ENCODE measurements at regions not wholly inside any gene's neighbourhood (a gene's known extent, or its start where the extent isn't known, plus 50 kb on each side); places are given as distances from the start of the nearest gene placed in this dataset.

GRCh38 chr21:28508126-28508525, 484.6 kb downstream of the LTN1 start:
- ATAC-seq (ENCODE audit: insufficient read depth, low FRiP score) (no peak), DNase-seq (peak in 2 of 3 donors; percentile 59 to 61)
- no peak for TF ChIP-seq CTCF (IDR thresholded peaks at IDR 0.05; ENCODE audit: control extremely low read depth, extremely low read depth)
- Histone ChIP-seq H3K36me3 (ENCODE audit: control insufficient read depth in 4 of 4, insufficient read depth in 4 of 4, low read length in 4 of 4) (no peaks in the 10 kb centered on the region), H3K4me1 (ENCODE audit: control insufficient read depth in 5 of 5, insufficient read depth in 5 of 5, low read length in 5 of 5) (peaks cover 1 to 17% (median 7%) of the 10 kb centered on the region in 5 donors), H3K27me3 (ENCODE audit: control insufficient read depth in 3 of 3, insufficient read depth in 3 of 3, low read length in 2 of 3) (no peaks in the 10 kb centered on the region), H3K9ac (ENCODE audit: insufficient read depth in 1 of 2, low read length in 2 of 2) (no peak overlapping the region), H3K4me3 (no peak overlapping the region), H3K9me3 (ENCODE audit: control insufficient read depth in 4 of 4, insufficient read depth in 3 of 4, low read length in 3 of 4) (peaks cover 0 to 10% (median 4%) of the 10 kb centered on the region in 4 donors), H3K27ac (ENCODE audit: low read depth in 1 of 2, low read length in 1 of 2) (no peak overlapping the region)

- no peak for TF ChIP-seq CTCF (IDR thresholded peaks at IDR 0.05; ENCODE audit: control extremely low read depth, extremely low read depth)
- Histone ChIP-seq H3K36me3 (ENCODE audit: control insufficient read depth in 4 of 4, insufficient read depth in 4 of 4, low read length in 4 of 4) (no peaks in the 10 kb centered on the region), H3K9ac (ENCODE audit: insufficient read depth in 1 of 2, low read length in 2 of 2) (no peak overlapping the region), H3K9me3 (ENCODE audit: control insufficient read depth in 4 of 4, insufficient read depth in 3 of 4, low read length in 3 of 4) (no peaks in the 10 kb centered on the region), H3K27me3 (ENCODE audit: control insufficient read depth in 3 of 3, insufficient read depth in 3 of 3, low read length in 2 of 3) (no peaks in the 10 kb centered on the region), H3K4me1 (ENCODE audit: control insufficient read depth in 5 of 5, insufficient read depth in 5 of 5, low read length in 5 of 5) (no peaks in the 10 kb centered on the region), H3K27ac (ENCODE audit: low read depth in 1 of 2, low read length in 1 of 2) (no peak overlapping the region), H3K4me3 (no peak overlapping the region)
- no peak for DNase-seq
- ATAC-seq (ENCODE audit: insufficient read depth, low FRiP score): no peak
Measured at GRCh38 chr21:28496517-28496916, 496.2 kb downstream of the LTN1 start.

GRCh38 chr21:28492127-28492526, 500.6 kb downstream of the LTN1 start:
- no peak for TF ChIP-seq CTCF (IDR thresholded peaks at IDR 0.05; ENCODE audit: control extremely low read depth, extremely low read depth)
- Histone ChIP-seq H3K9me3 (ENCODE audit: control insufficient read depth in 4 of 4, insufficient read depth in 3 of 4, low read length in 3 of 4) (peaks cover 0 to 3% (median 0%) of the 10 kb centered on the region in 4 donors), H3K9ac (ENCODE audit: insufficient read depth in 1 of 2, low read length in 2 of 2) (no peak overlapping the region), H3K27me3 (ENCODE audit: control insufficient read depth in 3 of 3, insufficient read depth in 3 of 3, low read length in 2 of 3) (no peaks in the 10 kb centered on the region), H3K4me3 (no peak overlapping the region), H3K36me3 (ENCODE audit: control insufficient read depth in 4 of 4, insufficient read depth in 4 of 4, low read length in 4 of 4) (no peaks in the 10 kb centered on the region), H3K4me1 (ENCODE audit: control insufficient read depth in 5 of 5, insufficient read depth in 5 of 5, low read length in 5 of 5) (peaks cover 0 to 2% (median 0%) of the 10 kb centered on the region in 5 donors), H3K27ac (ENCODE audit: low read depth in 1 of 2, low read length in 1 of 2) (no peak overlapping the region)
- no peak for ATAC-seq (ENCODE audit: insufficient read depth, low FRiP score)
- no peak for DNase-seq
- WGBS, 2 donors: 82 to 94% methylated on average over 4 of the region's 4 CpGs

GRCh38 chr21:28489821-28490350, 502.8 kb downstream of the LTN1 start:
- no peaks in the 10 kb centered on the region for H3K36me3 ChIP-seq (ENCODE audit: control insufficient read depth in 4 of 4, insufficient read depth in 4 of 4, low read length in 4 of 4)
- H3K27ac ChIP-seq (ENCODE audit: low read depth in 1 of 2, low read length in 1 of 2): no peak overlapping the region
- 77 to 80% methylated on average over 3 of the region's 3 CpGs for WGBS, 2 donors
- peaks cover 0 to 2% (median 0%) of the 10 kb centered on the region in 5 donors for H3K4me1 ChIP-seq (ENCODE audit: control insufficient read depth in 5 of 5, insufficient read depth in 5 of 5, low read length in 5 of 5)
- no peak for ATAC-seq (ENCODE audit: insufficient read depth, low FRiP score)
- no peaks in the 10 kb centered on the region for H3K27me3 ChIP-seq (ENCODE audit: control insufficient read depth in 3 of 3, insufficient read depth in 3 of 3, low read length in 2 of 3)
- TF ChIP-seq CTCF (IDR thresholded peaks at IDR 0.05; ENCODE audit: control extremely low read depth, extremely low read depth): no peak
- H3K9me3 ChIP-seq (ENCODE audit: control insufficient read depth in 4 of 4, insufficient read depth in 3 of 4, low read length in 3 of 4): peaks cover 0 to 3% (median 0%) of the 10 kb centered on the region in 4 donors
- H3K9ac ChIP-seq (ENCODE audit: insufficient read depth in 1 of 2, low read length in 2 of 2): no peak overlapping the region
- H3K4me3 ChIP-seq: no peak overlapping the region
- peak in 1 of 3 donors; percentile 11 for DNase-seq

Data from lung (tissue), 11 donors.